C1 segment of cervical spinal cord (tissue), 14 donors: ENCODE measurements at regions not wholly inside any gene's neighbourhood (a gene's known extent, or its start where the extent isn't known, plus 50 kb on each side); places are given as distances from the start of the nearest gene placed in this dataset.

Experiments used
- DNase-seq, 14 donors: peaks; one replicate each; lab custom pipeline; 2025; lab: John Stamatoyannopoulos, UW

- no peak for DNase-seq
Observed at GRCh38 chr18:42261731-42262130, 306.7 kb downstream of the PIK3C3 start.

DNA sequence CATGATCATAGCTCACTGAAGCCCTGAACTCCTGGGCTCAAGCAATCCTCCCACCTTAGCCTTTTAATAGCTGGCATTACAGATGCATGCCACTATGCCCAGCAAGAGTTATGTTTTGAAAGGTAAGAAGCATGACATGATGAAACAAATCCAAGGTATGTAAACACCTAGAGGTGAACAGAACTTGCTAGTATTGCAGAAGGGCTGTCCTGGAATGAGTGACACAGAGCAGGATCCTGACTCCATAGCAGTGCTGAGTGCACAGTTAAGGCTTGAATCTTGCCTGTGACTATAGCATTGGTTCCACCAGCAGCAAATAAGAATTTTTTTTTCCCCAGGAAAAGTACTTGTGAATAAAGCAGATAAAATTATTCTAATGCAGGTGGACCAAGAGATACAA, 309.5 kb downstream of the PIK3C3 start:
- no peak for DNase-seq

GRCh38 chr18:42268186-42268725, 313.2 kb downstream of the PIK3C3 start:
- DNase-seq: no peak

- peak in 1 of 14 donors; percentile 53 for DNase-seq
Observed at GRCh38 chr18:42268798-42269197, 313.8 kb downstream of the PIK3C3 start.

GRCh38 chr18:42271647-42272414, 316.8 kb downstream of the PIK3C3 start:
- no peak for DNase-seq

DNA sequence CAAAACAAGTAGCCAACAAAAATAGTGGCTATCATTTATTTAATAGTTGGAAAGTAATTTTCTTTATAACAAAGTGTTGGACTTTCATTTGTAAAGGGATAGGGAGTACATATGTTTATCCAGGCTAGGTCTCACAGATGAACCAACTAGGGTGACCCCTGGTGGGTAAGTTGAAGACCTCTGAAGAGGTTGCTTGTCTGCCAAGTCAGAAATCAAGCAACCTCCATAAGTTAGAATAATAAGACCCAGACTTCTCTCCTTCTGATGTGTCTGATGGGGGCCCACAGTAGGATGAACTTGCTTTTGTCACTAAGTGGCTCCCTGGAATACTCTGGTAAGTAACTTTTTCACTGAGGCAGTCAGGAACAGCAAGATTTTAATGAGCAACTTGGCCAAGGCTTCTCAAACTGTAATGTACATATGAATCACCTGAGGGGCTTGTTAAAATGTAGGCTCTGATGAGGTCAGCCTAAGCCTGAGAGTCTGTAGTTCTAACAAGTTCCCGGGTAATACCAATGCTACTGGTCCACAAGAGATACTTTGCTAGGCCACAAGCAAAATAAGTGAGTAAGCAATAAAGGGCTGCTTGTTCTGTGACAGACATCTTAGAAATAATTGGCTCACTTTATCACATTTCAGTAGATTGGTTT, 319.6 kb downstream of the PIK3C3 start:
- no peak for DNase-seq

- no peak for DNase-seq
Observed at GRCh38 chr18:42275138-42275535, 320.1 kb downstream of the PIK3C3 start.

DNA sequence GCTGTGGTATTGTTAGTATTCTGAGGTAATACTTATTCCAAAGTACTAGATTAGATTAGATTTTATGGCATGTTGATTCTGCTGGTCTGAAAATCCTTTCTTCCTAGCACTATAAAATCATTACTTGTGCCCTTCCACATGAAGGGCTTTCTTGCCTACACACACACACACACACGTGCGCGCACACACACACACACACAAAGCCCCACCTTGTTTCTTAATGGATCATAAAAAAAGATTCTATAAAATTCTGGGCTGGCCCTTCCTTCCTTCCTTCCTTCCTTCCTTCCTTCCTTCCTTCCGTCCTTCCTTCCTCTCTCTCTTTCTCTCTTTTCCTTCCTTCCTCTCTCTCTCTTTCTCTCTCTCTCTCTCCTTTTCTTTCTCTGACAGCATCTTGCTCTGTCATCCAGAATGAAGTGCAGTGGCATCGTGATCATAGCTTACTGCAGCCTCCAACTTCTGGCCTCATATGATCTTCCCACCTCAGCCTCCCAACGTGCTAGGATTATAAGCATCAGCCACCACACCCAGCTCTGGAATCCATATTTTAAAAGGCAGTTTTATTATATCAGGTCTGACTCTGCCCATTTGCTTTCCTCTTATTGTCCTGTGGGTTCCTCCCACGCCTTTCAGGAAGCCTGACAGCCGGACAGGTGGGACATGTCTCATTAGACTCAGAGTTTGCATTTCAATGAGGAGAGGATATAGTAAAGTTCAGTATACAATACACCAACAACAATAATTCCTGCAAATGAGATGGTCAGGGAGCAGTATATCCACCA, 321.1 kb downstream of the PIK3C3 start:
- no peak for DNase-seq

GRCh38 chr18:42281124-42281523, 326.1 kb downstream of the PIK3C3 start:
- no peak for DNase-seq

DNA sequence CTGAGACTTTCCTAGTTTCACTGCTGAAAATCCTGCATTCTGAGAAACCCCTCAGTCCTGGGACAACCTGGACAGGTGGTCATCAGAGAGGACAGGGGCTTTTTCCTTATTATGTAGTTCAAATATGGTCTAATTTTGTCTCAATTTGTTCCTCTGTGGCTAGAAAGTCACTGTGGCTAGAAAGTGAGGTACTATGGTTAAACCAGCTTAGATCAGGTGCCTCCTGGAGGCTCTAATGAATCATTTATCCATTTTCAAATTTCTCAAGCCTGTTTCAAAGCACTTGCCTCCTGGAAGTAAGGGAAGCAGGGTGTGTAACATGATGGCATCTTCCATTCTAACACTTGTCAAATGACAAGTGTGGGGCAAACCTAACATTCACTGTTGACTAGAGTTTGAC, 326.8 kb downstream of the PIK3C3 start:
- DNase-seq: no peak

DNA sequence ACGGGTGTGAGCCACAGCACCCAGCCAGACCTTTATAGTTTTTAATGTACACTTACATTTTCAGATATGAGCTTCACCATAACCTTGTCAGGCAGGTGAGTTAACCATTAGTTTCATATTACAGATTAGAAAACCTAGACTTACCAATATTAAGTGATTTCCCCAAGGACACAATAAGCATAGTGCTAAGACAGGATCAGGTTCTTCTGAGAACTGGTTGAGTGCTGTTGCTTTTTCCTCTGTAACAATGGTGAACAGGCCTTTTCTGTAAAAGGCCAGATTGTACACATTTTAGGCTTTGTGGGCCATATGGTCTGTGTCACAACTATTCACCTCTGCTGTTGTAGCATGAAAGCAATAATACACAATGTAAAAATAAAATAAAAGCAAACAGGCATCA, 332.0 kb downstream of the PIK3C3 start:
- DNase-seq: peak in 1 of 14 donors; percentile 88

DNA sequence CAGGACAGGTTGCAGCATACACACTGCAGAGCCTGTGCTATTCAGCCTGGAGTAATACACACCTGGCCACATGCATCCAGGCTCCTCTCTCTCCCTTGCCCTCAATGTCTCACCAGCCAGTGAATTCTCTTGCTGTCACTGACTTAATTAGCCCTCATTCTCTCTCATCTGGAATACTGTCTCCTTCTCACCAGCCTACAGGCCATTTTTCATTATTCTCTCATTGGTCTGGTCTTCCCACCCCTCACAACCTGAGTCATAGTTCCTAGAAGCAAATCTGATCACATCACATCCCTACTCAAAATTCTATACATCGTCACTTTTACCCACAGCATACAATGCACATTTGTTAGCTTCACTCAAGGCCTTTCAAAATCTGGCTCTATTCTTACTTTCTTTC, 333.1 kb downstream of the PIK3C3 start:
- DNase-seq: no peak

GRCh38 chr18:42289526-42289925, 334.5 kb downstream of the PIK3C3 start:
- no peak for DNase-seq

- DNase-seq: no peak
Observed at GRCh38 chr18:42290318-42291307, 335.6 kb downstream of the PIK3C3 start.

- no peak for DNase-seq
Observed at GRCh38 chr18:42292654-42293053, 337.6 kb downstream of the PIK3C3 start.

- DNase-seq: no peak
Observed at GRCh38 chr18:42296192-42296591, 341.2 kb downstream of the PIK3C3 start.

DNA sequence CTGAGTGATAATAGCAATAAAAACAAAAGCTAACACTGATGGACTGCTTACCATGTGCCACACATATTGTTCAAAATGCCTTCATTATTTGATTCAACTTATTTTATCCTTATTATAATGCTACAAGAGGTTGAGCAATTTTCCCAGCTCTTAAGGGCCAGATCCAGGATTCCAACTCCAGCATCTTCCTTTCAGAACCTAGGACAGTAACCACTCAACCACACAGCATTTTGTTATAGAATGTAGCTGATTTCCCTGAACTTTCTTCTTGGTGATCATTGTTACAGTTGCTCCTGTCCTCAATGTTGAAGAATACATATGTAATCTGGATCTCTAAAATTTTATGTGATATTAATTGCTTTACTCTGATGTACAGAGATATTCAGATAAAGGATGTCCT, 341.7 kb downstream of the PIK3C3 start:
- DNase-seq: no peak

DNA sequence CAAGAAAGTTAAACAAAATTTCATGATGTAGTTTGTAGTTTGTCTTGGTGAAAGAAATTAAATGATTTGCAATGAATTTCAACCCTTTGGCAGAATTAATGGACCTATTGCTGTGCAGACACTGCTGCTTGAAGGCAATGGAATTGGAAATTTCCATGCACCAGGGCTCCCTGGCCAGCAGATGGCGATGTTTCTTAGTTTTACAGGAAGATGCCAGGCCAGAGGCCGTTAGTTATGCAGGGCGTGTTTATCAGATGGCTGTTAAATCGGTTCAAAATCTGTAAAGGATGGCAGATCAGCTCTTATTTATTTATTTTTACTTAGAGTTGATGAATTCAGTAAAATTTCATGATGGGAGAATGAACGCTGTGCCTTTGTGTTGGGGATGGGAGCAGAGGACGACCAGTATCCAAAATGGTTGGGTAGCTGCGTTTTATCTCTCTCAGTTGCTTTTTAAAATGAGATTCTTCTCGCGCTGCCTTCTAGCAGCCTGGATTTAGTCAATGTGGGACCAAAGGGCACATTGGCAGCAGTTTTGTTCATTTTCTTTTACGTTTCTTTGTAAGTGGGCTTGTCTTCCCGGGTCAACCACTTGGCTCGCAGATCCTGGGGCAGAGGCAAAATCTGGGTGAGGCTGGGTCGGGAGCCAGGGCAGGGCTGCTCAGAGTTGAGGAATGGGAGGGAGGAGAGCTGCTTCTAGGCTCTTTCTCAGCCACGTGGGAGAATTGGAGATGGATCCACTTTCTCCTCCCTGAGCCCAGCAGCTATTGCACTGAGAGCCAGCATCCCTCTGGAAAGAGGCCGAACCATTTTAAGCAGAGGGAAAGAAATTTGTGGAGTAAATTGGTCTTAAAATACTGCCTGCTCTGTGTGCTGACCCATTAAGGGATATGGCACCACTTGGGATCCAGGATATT, 344.0 kb downstream of the PIK3C3 start:
- DNase-seq: peak in 13 of 14 donors; percentile 5 to 96 (median 58)

- no peak for DNase-seq
Observed at GRCh38 chr18:42305869-42306593, 351.0 kb downstream of the PIK3C3 start.
